ENCODE measurements at regions not wholly inside any gene's neighbourhood (a gene's known extent, or its start where the extent isn't known, plus 50 kb on each side); places are given as distances from the start of the nearest gene placed in this dataset.
A peak's percentile ranks its signal among the peaks of the same experiment; 100 is the strongest.

GRCh38 chr17:73720187-73720834 lies 76.1 kb upstream of the SDK2 start:
- intact Hi-C loops (cut with DNase I) = no loop called here
- DNase-seq = peak in 10 of 42 donors; percentile 5 to 48 (median 26)

GRCh38 chr17:73722165-73722564 lies 77.9 kb upstream of the SDK2 start:
- DNase-seq = no peak
- intact Hi-C loops (cut with DNase I) = no loop called here

- DNase-seq = no peak
- intact Hi-C loops (cut with DNase I) = no loop called here
Measured at GRCh38 chr17:73723317-73723716, 79.1 kb upstream of the SDK2 start.

GRCh38 chr17:73724341-73724740 lies 80.1 kb upstream of the SDK2 start:
- intact Hi-C loops (cut with DNase I) = no loop called here
- DNase-seq = no peak

- DNase-seq = no peak
- intact Hi-C loops (cut with DNase I) = no loop called here
Measured at GRCh38 chr17:73724990-73725389, 80.7 kb upstream of the SDK2 start.

- DNase-seq = no peak
- intact Hi-C loops (cut with DNase I) = no loop called here
Measured at GRCh38 chr17:73725794-73726515, 81.7 kb upstream of the SDK2 start.

- intact Hi-C loops (cut with DNase I) = no loop called here
- DNase-seq = no peak
Measured at GRCh38 chr17:73727941-73728340, 83.7 kb upstream of the SDK2 start.

- intact Hi-C loops (cut with DNase I) = no loop called here
- no peak for DNase-seq
Measured at GRCh38 chr17:73729101-73729500, 84.9 kb upstream of the SDK2 start.

- intact Hi-C loops (cut with DNase I) = no loop called here
- DNase-seq = no peak
Measured at GRCh38 chr17:73731733-73732132, 87.5 kb upstream of the SDK2 start.

- no peak for DNase-seq
- intact Hi-C loops (cut with DNase I) = no loop called here
Measured at GRCh38 chr17:73733517-73733916, 89.3 kb upstream of the SDK2 start.

- DNase-seq = no peak
- intact Hi-C loops (cut with DNase I) = no loop called here
Measured at GRCh38 chr17:73735245-73735644, 91.0 kb upstream of the SDK2 start.

- intact Hi-C loops (cut with DNase I) = no loop called here
- DNase-seq = no peak
Measured at GRCh38 chr17:73738751-73739575, 94.7 kb upstream of the SDK2 start.

- no peak for DNase-seq
- intact Hi-C loops (cut with DNase I) = no loop called here
Measured at GRCh38 chr17:73740370-73740769, 96.1 kb upstream of the SDK2 start.

GRCh38 chr17:73742948-73743381 lies 98.7 kb upstream of the SDK2 start:
- DNase-seq = no peak
- intact Hi-C loops (cut with DNase I) = no loop called here

- no peak for DNase-seq
- intact Hi-C loops (cut with DNase I) = no loop called here
Measured at GRCh38 chr17:73743518-73744201, 99.4 kb upstream of the SDK2 start.

- intact Hi-C loops (cut with DNase I) = no loop called here
- DNase-seq = no peak
Measured at GRCh38 chr17:73744411-73744810, 100.2 kb upstream of the SDK2 start.

GRCh38 chr17:73746314-73747073 lies 102.2 kb upstream of the SDK2 start:
- no peak for DNase-seq
- intact Hi-C loops (cut with DNase I) = no loop called here

GRCh38 chr17:73747221-73748002 lies 103.2 kb upstream of the SDK2 start:
- DNase-seq = no peak
- intact Hi-C loops (cut with DNase I) = no loop called here

All from head of caudate nucleus (tissue), 42 donors.